Activated CD8-positive, alpha-beta T cell treated with anti-CD3 and anti-CD28 coated beads for 36 hours (primary cell): ENCODE measurements at regions not wholly inside any gene's neighbourhood (a gene's known extent, or its start where the extent isn't known, plus 50 kb on each side); places are given as distances from the start of the nearest gene placed in this dataset.

Experiments
- ATAC-seq: fragments of 200-7000 bp; cut with Tn5 transposase; one replicate; pipeline ENCODE4 v1.10.0; 2021; ENCODE audit warnings: mild to moderate bottlenecking, moderate library complexity
- CTCF ChIA-PET: fragments of 350-600 bp; sonication (Branson Sonifier 250); formaldehyde crosslinking; loops from one replicate; lab custom pipeline; 2021; ENCODE audit warnings: antibody characterized with exemption; lab: Charles Lee
- POLR2A ChIA-PET: fragments of 350-600 bp; sonication (Branson Sonifier 250); formaldehyde crosslinking; loops from one replicate; lab custom pipeline; 2021; ENCODE audit warnings: antibody characterized with exemption; lab: Charles Lee
- DNase-seq: peaks from one replicate; pipeline ENCODE4 v3.0.0-alpha.2; 2020
- H3K27ac Mint-ChIP-seq: one replicate; pipeline ENCODE4 v1.8.0; 2021; ENCODE audit warnings: mild to moderate bottlenecking, mixed read lengths
- H3K27me3 Mint-ChIP-seq: one replicate; pipeline ENCODE4 v1.8.0; 2021; ENCODE audit warnings: mixed read lengths
- H3K36me3 Mint-ChIP-seq: one replicate; pipeline ENCODE4 v1.8.0; 2021; ENCODE audit warnings: low read depth, mixed read lengths
- H3K4me1 Mint-ChIP-seq: one replicate; pipeline ENCODE4 v1.8.0; 2021; ENCODE audit warnings: low read depth, mixed read lengths
- H3K4me3 Mint-ChIP-seq: one replicate; pipeline ENCODE4 v1.8.0; 2021; ENCODE audit warnings: mild to moderate bottlenecking, moderate library complexity, mixed read lengths
- H3K9me3 Mint-ChIP-seq: one replicate; pipeline ENCODE4 v1.8.0; 2021; ENCODE audit warnings: mixed read lengths
- intact Hi-C: fragments of 100-400 bp; cut with micrococcal nuclease; formaldehyde crosslinking; loops from one replicate; pipeline ENCODE4 v1.10.0; 2022
- TF ChIP-seq, protein P1 (sequence below): fragments of 200-600 bp; IDR thresholded peaks from one replicate; pipeline ENCODE4 v1.8.0; 2022; ENCODE audit warnings: antibody characterized with exemption, mild to moderate bottlenecking

DNA sequence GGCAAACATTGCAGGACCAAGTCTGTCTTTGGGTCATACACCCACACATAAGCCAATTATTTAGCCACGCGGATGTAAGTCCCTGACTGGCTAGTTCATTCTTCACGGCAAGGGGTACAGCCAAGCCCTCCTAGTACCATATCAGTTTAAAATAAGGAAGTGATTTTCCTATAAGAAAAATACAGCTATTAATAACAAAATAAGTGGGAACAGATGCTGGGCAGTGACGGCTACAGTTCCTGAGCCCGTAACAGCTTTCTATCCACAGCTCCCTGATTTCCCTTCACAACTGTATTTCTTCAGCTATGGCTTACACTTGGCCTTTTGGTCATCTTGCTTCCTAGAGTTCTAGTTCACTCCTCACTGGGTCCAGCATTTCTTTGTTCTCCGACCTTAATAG, 542.4 kb upstream of the C16orf82 start:
- Mint-ChIP-seq H3K27ac (no peak overlapping the region), H3K4me3 (no peak overlapping the region), H3K4me1 (no peaks in the 10 kb centered on the region), H3K9me3 (no peaks in the 10 kb centered on the region), H3K36me3 (no peaks in the 10 kb centered on the region), H3K27me3 (peaks cover 7% of the 10 kb centered on the region)
- intact Hi-C loops = no loop called here
- POLR2A ChIA-PET = no interaction called here
- ATAC-seq (no peak), DNase-seq (no peak)
- TF ChIP-seq, protein P1, sequence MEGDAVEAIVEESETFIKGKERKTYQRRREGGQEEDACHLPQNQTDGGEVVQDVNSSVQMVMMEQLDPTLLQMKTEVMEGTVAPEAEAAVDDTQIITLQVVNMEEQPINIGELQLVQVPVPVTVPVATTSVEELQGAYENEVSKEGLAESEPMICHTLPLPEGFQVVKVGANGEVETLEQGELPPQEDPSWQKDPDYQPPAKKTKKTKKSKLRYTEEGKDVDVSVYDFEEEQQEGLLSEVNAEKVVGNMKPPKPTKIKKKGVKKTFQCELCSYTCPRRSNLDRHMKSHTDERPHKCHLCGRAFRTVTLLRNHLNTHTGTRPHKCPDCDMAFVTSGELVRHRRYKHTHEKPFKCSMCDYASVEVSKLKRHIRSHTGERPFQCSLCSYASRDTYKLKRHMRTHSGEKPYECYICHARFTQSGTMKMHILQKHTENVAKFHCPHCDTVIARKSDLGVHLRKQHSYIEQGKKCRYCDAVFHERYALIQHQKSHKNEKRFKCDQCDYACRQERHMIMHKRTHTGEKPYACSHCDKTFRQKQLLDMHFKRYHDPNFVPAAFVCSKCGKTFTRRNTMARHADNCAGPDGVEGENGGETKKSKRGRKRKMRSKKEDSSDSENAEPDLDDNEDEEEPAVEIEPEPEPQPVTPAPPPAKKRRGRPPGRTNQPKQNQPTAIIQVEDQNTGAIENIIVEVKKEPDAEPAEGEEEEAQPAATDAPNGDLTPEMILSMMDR = no peak
- CTCF ChIA-PET = no interaction called here

GRCh38 chr16:26524846-26525245, 541.9 kb upstream of the C16orf82 start:
- no peaks in the 10 kb centered on the region for H3K9me3 Mint-ChIP-seq
- TF ChIP-seq, protein P1 = no peak
- H3K4me1 Mint-ChIP-seq = no peaks in the 10 kb centered on the region
- CTCF ChIA-PET = no interaction called here
- ATAC-seq (no peak), DNase-seq (no peak)
- H3K36me3 Mint-ChIP-seq = no peaks in the 10 kb centered on the region
- H3K27ac Mint-ChIP-seq = no peak overlapping the region
- POLR2A ChIA-PET = no interaction called here
- H3K4me3 Mint-ChIP-seq = no peak overlapping the region
- intact Hi-C loops = no loop called here
- peaks cover 7% of the 10 kb centered on the region for H3K27me3 Mint-ChIP-seq

DNA sequence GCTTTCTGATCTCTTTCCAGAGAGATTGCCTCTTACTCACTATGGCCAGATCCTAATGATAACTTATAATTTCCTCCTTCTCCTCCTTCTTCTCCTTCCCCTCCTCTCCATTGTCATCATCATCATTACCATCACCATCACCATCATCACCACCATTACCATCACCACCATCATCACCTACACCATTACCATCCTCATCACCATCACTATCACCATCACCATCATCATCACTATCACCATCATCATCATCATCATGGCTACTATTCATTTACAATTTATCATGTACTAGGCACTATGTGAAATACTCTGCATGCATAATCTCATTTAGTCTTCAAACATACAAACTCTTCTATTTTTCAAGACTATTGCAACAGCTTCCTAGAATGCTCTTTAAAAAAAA, 540.9 kb upstream of the C16orf82 start:
- H3K4me3 Mint-ChIP-seq = no peak overlapping the region
- ATAC-seq = no peak
- H3K36me3 Mint-ChIP-seq = no peaks in the 10 kb centered on the region
- no peak overlapping the region for H3K27ac Mint-ChIP-seq
- ChIA-PET CTCF (no interaction called here), POLR2A (no interaction called here)
- no peak for DNase-seq
- intact Hi-C loops = no loop called here
- peaks cover 7% of the 10 kb centered on the region for H3K27me3 Mint-ChIP-seq
- TF ChIP-seq, protein P1 = no peak
- no peaks in the 10 kb centered on the region for H3K9me3 Mint-ChIP-seq
- no peaks in the 10 kb centered on the region for H3K4me1 Mint-ChIP-seq

- no peak for DNase-seq
- no peak overlapping the region for H3K4me3 Mint-ChIP-seq
- intact Hi-C loops = no loop called here
- H3K9me3 Mint-ChIP-seq = no peaks in the 10 kb centered on the region
- ATAC-seq = no peak
- H3K27me3 Mint-ChIP-seq = peaks cover 4% of the 10 kb centered on the region
- TF ChIP-seq, protein P1 = no peak
- POLR2A ChIA-PET = no interaction called here
- CTCF ChIA-PET = no interaction called here
- no peak overlapping the region for H3K27ac Mint-ChIP-seq
- H3K36me3 Mint-ChIP-seq = no peaks in the 10 kb centered on the region
- no peaks in the 10 kb centered on the region for H3K4me1 Mint-ChIP-seq
Observed at GRCh38 chr16:26526633-26527032, 540.1 kb upstream of the C16orf82 start.

DNA sequence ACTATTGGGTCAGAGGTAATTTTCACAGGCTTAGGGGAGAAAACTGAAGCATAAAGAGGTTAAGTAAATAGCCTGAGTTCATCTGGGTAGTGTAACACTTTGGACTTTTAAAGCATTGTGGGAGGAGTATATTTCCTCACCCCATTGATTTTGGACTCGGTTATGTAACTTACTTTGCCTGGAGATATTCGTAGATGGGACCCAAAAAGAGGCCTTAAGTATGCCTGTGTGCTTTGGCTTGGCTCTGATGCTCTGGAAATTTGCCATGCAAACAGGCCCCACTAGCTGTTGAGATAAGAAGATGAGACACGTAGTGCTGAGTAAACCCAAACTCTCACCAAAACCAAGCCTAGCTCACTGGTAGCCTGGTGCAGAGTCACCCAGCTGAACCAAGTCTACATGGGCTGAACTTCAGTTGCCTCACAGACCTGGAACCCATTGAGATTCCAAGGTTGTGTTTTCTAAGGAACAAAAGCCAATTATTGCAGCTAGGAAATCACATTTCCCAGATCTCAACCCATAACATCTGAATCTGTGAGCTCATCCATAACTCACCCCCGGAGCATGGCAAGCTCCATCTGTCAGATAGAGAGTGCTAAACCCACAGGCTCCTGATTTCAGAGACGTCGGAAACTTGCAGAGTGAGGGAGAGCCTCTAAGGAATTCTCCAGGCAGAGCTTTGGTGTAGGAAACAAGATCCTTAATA, 536.0 kb upstream of the C16orf82 start:
- POLR2A ChIA-PET = interaction anchor here (0.6 kb wide), 1 partner anchor 172 kb away, joined by 3 read pairs; no protein-coding TSS in a partner anchor
- no peak overlapping the region for H3K4me3 Mint-ChIP-seq
- no peaks in the 10 kb centered on the region for H3K4me1 Mint-ChIP-seq
- TF ChIP-seq, protein P1 = no peak
- no peaks in the 10 kb centered on the region for H3K36me3 Mint-ChIP-seq
- intact Hi-C loops = no loop called here
- no peak for ATAC-seq
- CTCF ChIA-PET = no interaction called here
- DNase-seq = no peak
- H3K27me3 Mint-ChIP-seq = peaks cover 4% of the 10 kb centered on the region
- no peak overlapping the region for H3K27ac Mint-ChIP-seq
- H3K9me3 Mint-ChIP-seq = no peaks in the 10 kb centered on the region
